HCT116 (cell line): ENCODE measurements at regions not wholly inside any gene's neighbourhood (a gene's known extent, or its start where the extent isn't known, plus 50 kb on each side); places are given as distances from the start of the nearest gene placed in this dataset.

Source experiments
- ATAC-seq: fragments of 200-7000 bp; cut with Tn5 transposase; 2 replicates; pipeline ENCODE4 v1.9.1; 2020; ENCODE audit warnings: mild to moderate bottlenecking, moderate library complexity
- BruUV-seq: library from RNA; stranded (reverse); fragments of 400-500 nt; replicated peaks from 2 replicates; lab custom pipeline; 2021; lab: Mats Ljungman, UMichigan
- CTCF ChIA-PET: fragments of 300-600 bp; sonication (Branson Sonifier 250); formaldehyde crosslinking; loops from one replicate; lab custom pipeline; 2021; ENCODE audit warnings: antibody characterized with exemption; lab: Charles Lee
- POLR2A ChIA-PET: fragments of 300-600, 350-600 bp; sonication (Branson Sonifier 250); formaldehyde crosslinking; loops from one replicate; lab custom pipeline; 2021; ENCODE audit warnings: antibody characterized with exemption; lab: Charles Lee
- RAD21 ChIA-PET, 2 experiments: fragments of 300-600 bp; sonication (Branson Sonifier 250); formaldehyde crosslinking; loops; one replicate each; lab custom pipeline; 2023; ENCODE audit warnings: low total read pairs in 2 of 2; ENCODE audit not compliant: uncharacterized antibody in 2 of 2, unreplicated experiment in 2 of 2, low non-redundant PET in 1 of 2; lab: Charles Lee
- DNase-seq: peaks from one replicate; pipeline ENCODE4 v3.0.0-alpha.2; 2010; ENCODE audit warnings: low read depth, low spot score
- H2AFZ ChIP-seq: fragments of 200-600 bp; shearing (Covaris generic), sonication (generic); 2 replicates; pipeline ENCODE4 v1.6.1; 2017; ENCODE audit warnings: low read depth, mixed run types, mixed read lengths, antibody characterized with exemption, low read length; ENCODE audit not compliant: poor library complexity, severe bottlenecking
- H3K27ac ChIP-seq: 2 replicates; pipeline ENCODE4 v1.5.1; 2012; ENCODE audit warnings: low read depth, low read length
- H3K27me3 ChIP-seq: fragments of 200-600 bp; sonication (generic); 2 replicates; pipeline ENCODE4 v1.6.1; 2016; ENCODE audit warnings: mixed run types, low read length, mixed read lengths; ENCODE audit not compliant: insufficient read depth
- H3K36me3 ChIP-seq, 2 experiments: fragments of 200-500 bp in 1 of 2; fragments of 200-600 bp in 1 of 2; sonication (Bioruptor generic) in 1 of 2; sonication (generic) in 1 of 2; 2 replicates each; pipeline versions ENCODE4 v1.5.1 to v1.6.1; 2014 to 2016; ENCODE audit warnings: low read length in 2 of 2, inconsistent platforms in 1 of 2, mixed read lengths in 1 of 2, mixed run types in 1 of 2; ENCODE audit not compliant: insufficient read depth in 2 of 2, control insufficient read depth in 1 of 2
- H3K4me1 ChIP-seq, 2 experiments: fragments of 200-600 bp in 1 of 2; sonication (generic) in 1 of 2; 2 replicates each; pipeline versions ENCODE4 v1.5.1 to v1.6.1; 2012 to 2017; ENCODE audit warnings: low read length in 2 of 2, inconsistent platforms in 1 of 2, mild to moderate bottlenecking in 1 of 2, mixed read lengths in 1 of 2, mixed run types in 1 of 2, moderate library complexity in 1 of 2; ENCODE audit not compliant: insufficient read depth in 2 of 2, control insufficient read depth in 1 of 2
- H3K4me2 ChIP-seq: fragments of 200-600 bp; sonication (generic); 2 replicates; pipeline ENCODE4 v1.6.1; 2017; ENCODE audit warnings: mixed run types, low read length, mixed read lengths
- H3K4me3 ChIP-seq, 2 experiments: fragments of 200-600 bp in 1 of 2; sonication (generic) in 1 of 2; replicated peaks in 1 of 2; 2 replicates each; pipeline ENCODE4 v1.5.1; 2011 to 2016; ENCODE audit warnings: low read length in 2 of 2, control low read depth in 1 of 2, low read depth in 1 of 2, mild to moderate bottlenecking in 1 of 2, mixed read lengths in 1 of 2, mixed run types in 1 of 2
- H3K79me2 ChIP-seq: fragments of 200-600 bp; sonication (generic); 2 replicates; pipeline ENCODE4 v1.6.1; 2017; ENCODE audit warnings: mild to moderate bottlenecking, mixed run types, low read length, moderate library complexity, mixed read lengths; ENCODE audit not compliant: insufficient read depth
- H3K9ac ChIP-seq: fragments of 200-600 bp; sonication (generic); 2 replicates; pipeline ENCODE4 v1.6.1; 2016; ENCODE audit warnings: low read length, mixed read lengths
- H3K9me2 ChIP-seq: fragments of 200-600 bp; sonication (generic), shearing (Covaris generic); 2 replicates; pipeline ENCODE4 v1.6.1; 2017; ENCODE audit warnings: mixed run types, mild to moderate bottlenecking, moderate library complexity; ENCODE audit not compliant: insufficient read depth
- H3K9me3 ChIP-seq, 2 experiments: fragments of 200-500 bp in 1 of 2; fragments of 200-600 bp in 1 of 2; sonication (Bioruptor generic) in 1 of 2; sonication (generic) in 1 of 2; 2 replicates each; pipeline ENCODE4 v1.6.1; 2014 to 2017; ENCODE audit warnings: low read length in 2 of 2, mixed read lengths in 2 of 2, inconsistent platforms in 1 of 2, low read depth in 1 of 2, mild to moderate bottlenecking in 1 of 2, mixed run types in 1 of 2, moderate library complexity in 1 of 2; ENCODE audit not compliant: control insufficient read depth in 1 of 2, insufficient read depth in 1 of 2
- H4K20me1 ChIP-seq: fragments of 200-600 bp; sonication (generic), shearing (Covaris generic); 2 replicates; pipeline ENCODE4 v1.6.1; 2017; ENCODE audit warnings: mixed run types, mild to moderate bottlenecking, moderate library complexity; ENCODE audit not compliant: insufficient read depth
- ATF3 ChIP-seq: IDR thresholded peaks from 2 replicates; pipeline ENCODE4 v1.6.1; 2012
- CBX3 ChIP-seq: IDR thresholded peaks from 2 replicates; pipeline ENCODE4 v1.6.1; 2012; ENCODE audit warnings: low read depth
- CTCF ChIP-seq, 3 experiments: fragments of 200-600 bp in 1 of 3; sonication (generic) in 1 of 3; IDR thresholded peaks in 2 of 3; conservative IDR thresholded peaks in 1 of 3; 2 replicates each; pipeline ENCODE4 v1.5.1; 2012 to 2017; ENCODE audit warnings: low read depth in 2 of 3, low read length in 2 of 3, antibody characterized with exemption in 1 of 3, borderline replicate concordance in 1 of 3, control low read depth in 1 of 3, mild to moderate bottlenecking in 1 of 3, mixed read lengths in 1 of 3, mixed run types in 1 of 3, moderate library complexity in 1 of 3; ENCODE audit not compliant: insufficient read depth in 1 of 3
- ELF1 ChIP-seq: IDR thresholded peaks from 2 replicates; pipeline ENCODE4 v1.6.1; 2012; ENCODE audit warnings: low read depth, borderline replicate concordance
- EZH2 ChIP-seq: fragments of 200-600 bp; sonication (generic); IDR thresholded peaks from 2 replicates; pipeline ENCODE4 v1.6.1; 2017; ENCODE audit warnings: antibody characterized with exemption, mixed run types
- FOSL1 ChIP-seq: IDR thresholded peaks from 2 replicates; pipeline ENCODE4 v1.6.1; 2012; ENCODE audit warnings: low read depth
- MAX ChIP-seq: IDR thresholded peaks from 2 replicates; pipeline ENCODE4 v1.6.1; 2012
- POLR2A ChIP-seq: IDR thresholded peaks from 2 replicates; pipeline ENCODE4 v1.7.0; 2011; ENCODE audit warnings: borderline replicate concordance; ENCODE audit not compliant: insufficient read depth, insufficient read length; ENCODE audit errors: extremely low read depth
- POLR2AphosphoS5 ChIP-seq: IDR thresholded peaks from 2 replicates; pipeline ENCODE4 v1.6.1; 2011; ENCODE audit warnings: mild to moderate bottlenecking, low read depth, low read length, moderate library complexity
- RAD21 ChIP-seq: IDR thresholded peaks from 2 replicates; pipeline ENCODE4 v1.6.1; 2012; ENCODE audit warnings: low read depth, mild to moderate bottlenecking
- SIN3A ChIP-seq: IDR thresholded peaks from 2 replicates; pipeline ENCODE4 v1.6.1; 2012; ENCODE audit warnings: low read depth
- TCF7L2 ChIP-seq: IDR thresholded peaks from 2 replicates; pipeline ENCODE4 v1.7.0; 2011; ENCODE audit warnings: borderline replicate concordance, inconsistent platforms; ENCODE audit not compliant: insufficient read depth, insufficient read length; ENCODE audit errors: extremely low read depth
- YY1 ChIP-seq: IDR thresholded peaks from 2 replicates; pipeline ENCODE4 v1.6.1; 2011; ENCODE audit warnings: low read length, low read depth, moderate library complexity, mild to moderate bottlenecking; ENCODE audit not compliant: insufficient replicate concordance; ENCODE audit errors: extremely low read depth
- ZNF274 ChIP-seq: fragments of 200-500 bp; sonication (Bioruptor generic); IDR thresholded peaks from 2 replicates; pipeline ENCODE4 v1.6.1; 2014; ENCODE audit warnings: mild to moderate bottlenecking, low read depth, low read length, inconsistent platforms
- intact Hi-C: fragments of 100-400 bp; cut with micrococcal nuclease; formaldehyde crosslinking; loops from 2 replicates; pipeline ENCODE4 v1.10.0; 2022

- TF ChIP-seq CTCF (IDR thresholded peaks at IDR 0.05 in 2 of 3, conservative IDR thresholded peaks at IDR 0.05 in 1 of 3; ENCODE audit: borderline replicate concordance in 1 of 3, insufficient read depth in 1 of 3, low read depth in 2 of 3, low read length in 2 of 3) (no peak), MAX (no peak), ATF3 (no peak), FOSL1 (no peak)
Observed at GRCh38 chr21:16418642-16419041, 688.9 kb downstream of the USP25 start (continued).

DNA sequence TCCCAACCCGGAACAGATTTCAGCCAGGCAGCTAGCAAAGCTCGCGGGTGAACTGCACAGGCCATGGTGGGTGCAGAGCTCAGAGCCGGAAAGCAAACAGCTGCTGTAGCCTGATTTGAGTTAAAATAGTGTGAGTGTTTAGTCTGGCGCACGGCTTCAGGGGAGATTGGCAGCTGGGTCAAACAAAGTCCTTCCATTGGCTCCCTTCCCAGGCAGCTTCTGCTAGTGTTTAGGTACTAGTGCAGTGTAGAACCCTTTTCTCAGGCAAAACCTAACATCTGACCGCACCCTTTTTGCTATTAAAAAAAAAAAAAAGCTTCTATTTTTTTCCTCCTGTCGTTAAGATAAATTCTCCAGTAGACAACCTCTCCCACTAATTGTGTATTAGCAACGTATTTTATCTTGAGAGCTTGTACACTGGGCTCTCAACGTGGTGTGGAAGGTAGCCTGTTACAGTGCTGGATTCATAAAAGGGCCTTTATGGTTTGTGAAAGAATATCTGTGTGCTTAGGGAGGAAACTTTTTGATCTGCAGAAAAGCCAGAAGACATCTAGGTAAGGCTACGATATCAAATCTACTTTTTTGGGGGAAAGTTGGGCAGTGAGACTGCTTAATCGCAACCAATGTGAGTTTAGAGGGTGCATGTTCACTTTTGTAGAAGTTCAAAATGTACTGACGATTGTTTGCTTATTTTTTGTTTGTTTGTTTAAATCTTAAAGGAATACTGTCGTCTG lies 689.6 kb downstream of the USP25 start:
- CTCF ChIA-PET, result no interaction called here
- RAD21 ChIA-PET, result no interaction called here
- no peak overlapping the region for H3K4me3 ChIP-seq
- H3K4me1 ChIP-seq, result no peaks in the 10 kb centered on the region
- no peak for ATAC-seq
- intact Hi-C loops, result no loop called here
- H3K4me2 ChIP-seq, result no peak overlapping the region
- H3K27me3 ChIP-seq, result no peaks in the 10 kb centered on the region
- BruUV-seq, result no TSS peak
- H2AFZ ChIP-seq, result no peak overlapping the region
- POLR2A ChIA-PET, result no interaction called here
- no peaks in the 10 kb centered on the region for H3K79me2 ChIP-seq
- no peaks in the 10 kb centered on the region; the same call in 1 of the 2 replicates for H4K20me1 ChIP-seq
- no peaks in the 10 kb centered on the region for H3K36me3 ChIP-seq
- H3K27ac ChIP-seq, result no peak overlapping the region
- DNase-seq, result no peak
- no peak overlapping the region for H3K9ac ChIP-seq
- H3K9me3 ChIP-seq, result peaks cover 9 to 12% of the 10 kb centered on the region in 2 experiments; a peak in 3 of 4 replicates
- no peaks in the 10 kb centered on the region for H3K9me2 ChIP-seq
- TF ChIP-seq TCF7L2 (no peak), CTCF (IDR thresholded peaks at IDR 0.05 in 2 of 3, conservative IDR thresholded peaks at IDR 0.05 in 1 of 3; ENCODE audit: borderline replicate concordance in 1 of 3, insufficient read depth in 1 of 3, low read depth in 2 of 3, low read length in 2 of 3) (no peak), MAX (no peak), YY1 (no peak), POLR2AphosphoS5 (no peak), ATF3 (no peak), EZH2 (no peak), CBX3 (no peak), ELF1 (no peak), RAD21 (no peak), SIN3A (no peak), POLR2A (no peak), ZNF274 (no peak)
